HG02571 (cell line): ENCODE measurements at regions not wholly inside any gene's neighbourhood (a gene's known extent, or its start where the extent isn't known, plus 50 kb on each side); places are given as distances from the start of the nearest gene placed in this dataset.

Experiments
- ATAC-seq: cut with Tn5 transposase; IDR thresholded peaks from one replicate; pipeline ENCODE4 v1.9.1; 2021; ENCODE audit warnings: mild to moderate bottlenecking, moderate library complexity; ENCODE audit not compliant: unreplicated experiment

DNA sequence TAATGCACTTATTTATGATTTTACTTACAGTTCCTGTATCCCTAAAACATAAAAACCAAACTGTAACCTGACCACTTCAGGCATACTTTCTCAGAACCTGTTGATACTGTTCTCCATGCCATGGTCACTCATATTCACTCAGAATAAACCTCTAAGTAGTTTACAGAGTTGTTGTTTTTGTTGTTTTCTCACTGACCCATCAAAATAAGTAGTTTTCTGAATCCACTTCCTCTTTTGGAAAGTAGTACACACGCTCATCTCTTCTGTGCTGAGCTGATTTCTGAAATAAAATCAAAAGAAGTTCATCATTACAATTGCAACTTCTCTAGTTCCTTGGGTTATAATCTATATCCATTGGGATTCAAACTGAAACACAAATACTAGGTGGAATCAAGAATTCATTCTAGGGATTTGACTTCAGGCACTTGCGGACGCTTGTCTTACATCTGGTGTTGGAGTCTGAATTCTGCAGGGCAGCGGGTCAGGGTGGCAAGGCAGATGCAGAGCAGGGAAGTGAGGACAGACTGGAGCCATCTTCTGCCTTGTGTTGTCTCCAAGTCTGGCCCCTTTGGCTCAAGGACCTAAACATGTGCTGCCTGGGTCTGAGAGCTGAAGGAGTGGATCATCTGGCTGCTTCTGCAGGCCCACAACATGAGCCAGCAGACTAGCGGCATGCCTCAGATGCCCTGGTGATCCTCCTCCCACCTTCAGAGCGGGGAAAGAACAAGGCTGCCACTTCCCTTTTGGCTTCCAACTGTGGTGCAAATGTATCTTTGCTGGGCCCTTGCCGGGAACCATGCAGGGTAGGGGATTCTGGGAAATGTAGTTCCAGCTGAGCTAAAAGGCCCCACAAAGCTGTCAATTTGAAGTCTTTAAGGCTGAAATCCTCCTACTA is 167.9 kb upstream of the MYLIP start:
- no peak for ATAC-seq

DNA sequence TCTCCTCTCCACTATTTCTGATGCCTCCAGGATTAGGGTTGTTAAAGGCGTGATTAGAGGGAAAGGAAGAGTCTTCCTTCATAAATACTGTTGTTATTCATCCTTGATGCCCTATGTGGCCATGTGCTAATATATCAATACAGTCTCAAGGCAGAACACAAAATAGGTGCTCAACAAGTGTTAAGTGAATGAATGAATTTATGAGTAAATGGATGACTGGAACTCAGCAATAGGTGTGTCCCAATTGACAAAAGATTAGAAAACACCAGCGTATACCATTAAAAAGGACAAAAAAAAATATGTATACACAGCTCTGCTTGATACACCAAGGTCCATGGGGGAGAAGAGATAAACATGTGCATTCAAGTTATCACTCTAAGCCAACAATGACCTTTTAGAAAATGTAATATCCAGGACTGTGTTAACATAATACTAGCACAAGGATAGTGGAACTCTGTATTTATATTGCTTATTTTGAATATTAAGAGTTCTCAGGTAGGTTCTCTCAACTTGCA is 171.2 kb upstream of the MYLIP start:
- no peak for ATAC-seq

DNA sequence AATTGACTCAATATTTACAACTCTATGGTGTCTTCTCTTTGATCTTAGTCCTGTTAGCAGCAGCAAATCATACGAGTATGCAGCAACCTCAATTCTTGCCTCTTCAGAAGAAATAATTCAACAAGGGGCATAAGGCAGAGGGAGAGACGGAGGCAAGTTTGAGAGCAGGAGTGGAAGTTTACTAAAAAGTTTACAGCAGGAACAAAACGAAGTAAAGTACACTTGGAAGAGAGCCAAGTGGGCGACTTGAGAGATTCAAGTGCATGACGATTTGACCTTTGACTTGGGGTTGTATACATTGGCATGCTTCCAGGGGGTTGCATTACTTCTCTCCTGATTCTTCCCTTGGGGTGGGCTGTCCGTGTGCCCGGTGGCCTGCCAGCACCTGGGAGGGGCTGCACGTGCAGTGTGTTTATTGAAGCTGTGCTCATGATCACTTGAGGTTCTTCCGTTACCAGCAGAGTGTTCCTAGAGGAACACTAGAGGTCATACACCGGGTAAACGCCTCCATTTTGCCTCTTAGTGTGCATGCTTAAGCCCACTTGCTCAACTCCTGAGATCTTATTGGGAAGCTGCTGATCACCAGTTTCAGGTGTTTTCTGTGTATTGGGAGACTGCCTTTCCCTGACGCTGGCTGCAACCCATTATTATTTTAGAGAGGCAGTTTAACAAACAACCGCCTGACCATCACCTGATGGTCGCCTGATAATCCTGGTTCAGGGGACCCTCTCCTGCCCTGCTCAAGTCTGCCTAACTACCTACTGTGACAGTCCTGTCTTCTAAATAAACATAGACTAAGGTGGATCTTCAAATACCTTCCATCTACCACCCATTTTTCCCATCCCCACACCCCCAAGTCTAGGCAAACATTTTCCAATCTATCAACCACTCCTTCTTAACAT is 172.4 kb upstream of the MYLIP start:
- no peak for ATAC-seq

- ATAC-seq = no peak
These were observed 173.4 kb upstream of the MYLIP start for GRCh38 chr6:15955484-15955883.

- ATAC-seq = no peak
These were observed 175.6 kb upstream of the MYLIP start for GRCh38 chr6:15953152-15953880.

- no peak for ATAC-seq
These were observed 176.4 kb upstream of the MYLIP start for GRCh38 chr6:15952231-15953151.

DNA sequence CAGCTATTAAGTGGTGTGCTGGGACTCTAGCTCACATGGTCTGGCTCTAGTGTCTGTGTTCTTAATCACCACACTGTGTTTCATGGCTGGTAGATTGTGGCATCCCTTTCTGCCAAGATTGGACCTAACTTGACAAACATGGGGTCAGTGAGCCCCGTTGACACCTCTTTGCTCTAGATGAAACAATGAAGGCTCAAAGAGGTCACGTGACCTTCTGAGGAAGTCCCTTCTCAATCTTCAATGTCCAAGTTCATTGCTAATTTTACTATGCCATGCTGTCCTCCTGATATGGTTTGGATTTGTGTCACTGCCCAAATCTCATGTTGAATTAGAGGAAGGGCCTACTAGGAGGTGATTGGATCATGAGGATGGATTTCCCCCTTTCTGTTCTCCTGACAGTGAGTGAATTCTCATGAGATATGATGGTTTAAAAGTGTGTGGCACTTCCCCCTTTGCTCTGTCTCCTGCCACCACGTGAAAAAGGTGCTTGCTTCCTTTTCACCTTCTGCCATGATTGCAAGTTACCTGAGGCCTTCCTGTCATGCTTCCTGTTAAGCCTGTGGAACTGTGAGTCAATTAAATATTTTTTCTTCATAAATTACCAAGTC is 177.8 kb upstream of the MYLIP start:
- no peak for ATAC-seq

GRCh38 chr6:15949982-15950381 is 178.9 kb upstream of the MYLIP start:
- no peak for ATAC-seq

DNA sequence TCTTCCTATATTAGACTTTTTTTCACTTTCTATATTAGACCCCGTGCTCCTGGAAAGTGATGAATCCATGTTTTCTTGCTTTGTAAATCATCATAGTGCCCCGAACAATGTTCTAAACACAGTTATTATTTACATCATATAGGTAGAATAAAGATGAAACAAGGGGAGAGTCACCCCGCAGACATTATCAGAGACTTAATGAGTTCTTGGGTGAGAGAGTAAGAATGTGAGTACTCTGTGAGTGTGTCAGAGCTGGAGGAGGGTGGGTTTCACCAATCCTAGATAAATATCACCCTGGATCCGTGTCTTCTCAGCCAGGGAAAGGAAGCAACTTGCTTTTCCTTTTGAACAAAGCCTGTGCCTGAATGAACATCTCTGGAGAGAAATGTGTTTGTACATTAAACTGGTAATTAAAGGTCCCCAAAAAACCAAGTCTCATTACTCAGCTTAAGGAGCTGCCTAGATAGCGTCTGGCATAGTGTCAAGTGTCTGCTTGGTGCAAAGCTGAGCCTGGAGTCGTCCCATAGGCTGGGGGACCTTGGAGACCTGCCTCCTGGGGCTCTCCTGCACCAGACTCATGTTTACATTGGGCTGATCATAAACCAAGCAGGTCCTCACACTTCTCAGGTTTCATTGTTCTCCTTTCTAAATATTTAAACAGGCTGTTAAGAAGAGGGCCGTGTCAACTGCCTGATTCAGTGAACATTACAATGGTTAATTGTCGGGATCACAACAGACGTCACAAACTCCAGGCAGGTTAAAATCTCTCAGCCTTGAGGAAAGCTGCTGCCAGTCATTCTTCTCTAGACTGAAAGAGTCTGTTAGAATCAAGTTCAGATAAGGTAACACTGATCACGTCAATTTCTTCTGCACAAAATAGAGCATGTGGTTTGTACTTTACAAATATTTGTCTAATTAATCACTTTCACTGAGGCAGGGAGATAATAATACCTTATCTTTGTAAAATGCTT is 179.7 kb upstream of the MYLIP start:
- no peak for ATAC-seq

DNA sequence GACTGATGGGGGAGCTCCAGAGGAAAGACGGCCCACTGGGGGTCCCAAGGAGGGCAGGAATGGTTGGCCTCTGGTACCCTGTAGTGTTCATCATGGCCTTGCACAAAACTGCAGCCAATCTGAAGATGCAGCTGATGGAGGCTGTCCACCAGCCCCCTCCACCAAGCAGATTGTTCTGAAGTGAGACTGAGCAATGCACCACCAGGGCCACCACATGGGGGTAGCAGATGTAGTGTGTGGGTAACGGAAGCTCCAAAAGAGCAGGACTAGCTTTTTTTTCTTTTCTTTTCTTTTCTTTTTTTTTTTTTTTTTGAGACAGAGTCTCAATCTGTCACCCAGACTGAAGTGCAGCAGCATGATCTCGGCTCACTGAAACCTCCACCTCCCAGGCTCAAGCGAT is 181.0 kb upstream of the MYLIP start:
- no peak for ATAC-seq

DNA sequence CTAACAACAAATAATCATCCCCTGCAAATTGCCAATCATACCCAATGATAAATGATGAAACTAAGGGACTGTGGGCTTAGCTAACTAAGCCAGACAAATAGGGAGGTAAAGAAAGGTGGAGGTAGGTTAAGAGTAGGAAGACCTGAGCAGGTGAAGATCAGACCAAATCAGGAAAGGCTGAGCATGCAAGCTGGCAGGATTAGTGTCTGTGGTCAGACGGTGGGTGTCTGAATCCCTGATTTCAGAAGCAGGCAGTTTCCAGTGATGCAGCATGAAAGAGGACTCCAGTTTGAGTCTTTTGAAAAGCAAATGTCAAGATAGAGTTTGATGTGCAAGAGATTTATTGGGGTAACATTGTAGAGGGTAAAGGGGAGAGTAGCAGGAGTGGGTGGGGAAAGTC is 181.4 kb upstream of the MYLIP start:
- no peak for ATAC-seq

DNA sequence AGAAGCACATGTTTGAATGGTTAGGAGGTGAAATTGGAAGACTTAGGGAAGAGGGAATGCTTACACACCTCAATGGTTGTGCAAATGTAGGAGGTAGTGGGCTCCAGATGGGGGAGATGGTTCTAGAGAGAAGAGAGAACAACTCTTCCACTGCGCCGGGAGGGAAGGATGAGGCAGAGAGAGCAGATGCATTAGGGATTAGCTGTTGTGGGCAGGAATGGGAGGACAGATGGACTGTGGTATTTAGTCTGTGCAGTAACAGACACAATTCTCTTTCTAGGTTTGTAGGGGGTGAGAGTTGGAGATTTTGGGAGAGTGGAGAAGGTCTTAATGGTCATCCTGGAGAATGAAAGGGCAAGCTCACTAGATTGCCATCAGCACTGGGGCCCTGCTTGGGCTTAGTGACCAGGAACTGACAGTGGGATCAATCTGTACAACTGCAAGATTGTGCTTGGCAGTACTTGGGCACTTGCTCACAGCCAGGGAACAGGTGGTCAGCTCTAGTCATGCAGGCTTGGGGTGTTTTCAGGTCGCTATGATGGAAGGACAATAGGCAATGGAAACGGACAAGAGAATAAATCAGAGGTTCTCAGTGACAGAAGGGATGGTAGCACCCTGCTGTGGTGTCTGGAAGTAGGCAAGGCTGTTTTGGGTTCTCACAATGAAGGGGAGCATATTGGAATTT is 182.0 kb upstream of the MYLIP start:
- ATAC-seq = no peak

DNA sequence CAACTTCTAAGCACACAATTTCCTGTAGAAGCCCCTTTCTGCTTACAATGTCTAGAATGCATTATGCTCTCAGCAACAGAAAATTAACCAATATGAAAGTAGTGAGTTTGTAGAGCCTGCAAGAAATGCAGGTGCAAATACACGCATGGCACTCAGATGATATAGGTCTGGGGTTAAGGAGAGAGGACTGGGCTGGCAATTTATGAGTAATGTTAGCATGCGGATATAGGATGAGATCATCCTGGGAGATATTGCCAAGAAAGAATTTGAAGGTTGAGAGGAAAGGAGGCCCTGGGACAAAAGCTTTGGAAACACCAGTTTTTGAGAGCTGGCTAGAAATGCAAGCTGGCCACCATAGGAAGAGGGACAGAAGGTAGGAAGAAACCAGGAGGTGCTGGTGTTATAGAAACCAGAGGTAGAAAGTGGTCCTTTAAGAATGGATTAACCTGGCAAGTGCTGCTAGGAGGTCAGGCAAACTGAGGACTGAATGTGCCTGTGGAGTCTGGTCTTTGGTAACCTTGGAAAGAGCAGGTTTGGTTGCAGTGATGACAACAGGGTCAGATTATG is 183.2 kb upstream of the MYLIP start:
- no peak for ATAC-seq

DNA sequence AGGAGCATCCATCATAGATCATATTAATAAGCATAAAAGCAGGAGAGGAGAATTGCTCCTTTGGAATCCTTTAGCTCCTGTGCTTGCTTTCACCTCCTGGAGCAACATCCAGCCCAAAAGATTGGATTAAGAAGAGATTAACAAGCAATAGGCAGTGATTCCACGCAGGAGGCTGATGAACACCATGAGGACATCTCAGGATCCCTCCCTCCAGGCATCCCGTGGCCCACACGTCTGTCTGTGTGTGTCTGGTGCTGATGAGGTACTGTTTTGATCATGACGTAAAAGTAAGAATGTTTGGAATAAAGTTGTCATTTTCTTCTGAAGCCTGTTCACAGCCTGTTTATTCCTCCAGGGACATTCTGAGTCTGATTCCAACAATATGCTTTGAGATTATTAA is 185.5 kb upstream of the MYLIP start:
- no peak for ATAC-seq

GRCh38 chr6:15941168-15941567 is 187.7 kb upstream of the MYLIP start:
- no peak for ATAC-seq

- no peak for ATAC-seq
These were observed 190.8 kb upstream of the MYLIP start for GRCh38 chr6:15938107-15938506.

DNA sequence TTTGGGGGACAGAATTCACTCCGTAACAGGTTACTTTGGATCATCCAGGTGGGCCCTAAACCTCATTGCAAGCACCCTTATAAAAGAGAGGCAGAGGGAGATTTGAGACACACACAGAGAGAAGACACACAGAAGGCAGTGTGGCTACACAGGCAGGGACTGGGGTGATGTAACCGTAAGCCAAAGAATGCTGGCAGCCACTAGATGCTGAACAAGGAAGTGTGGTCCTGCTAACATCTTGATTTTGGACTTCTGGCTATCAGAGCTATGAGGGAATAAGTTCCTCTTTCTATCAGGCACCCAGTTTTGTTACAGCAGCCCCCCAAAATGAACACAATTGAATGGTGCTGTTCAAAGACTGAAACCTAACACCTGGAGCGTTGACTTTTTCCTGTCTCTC is 191.3 kb upstream of the MYLIP start:
- ATAC-seq = no peak

GRCh38 chr6:15936503-15936902 is 192.4 kb upstream of the MYLIP start:
- no peak for ATAC-seq
